B cell (primary cell): ENCODE measurements at regions not wholly inside any gene's neighbourhood (a gene's known extent, or its start where the extent isn't known, plus 50 kb on each side); places are given as distances from the start of the nearest gene placed in this dataset.
"Not testable (repeated sequence)": the region's sequence is repeated elsewhere in the genome, so short reads cannot be mapped to it uniquely, and the experiment has no call there.

Experiments
- ATAC-seq: fragments of 200-7000 bp; cut with Tn5 transposase; one replicate; pipeline ENCODE4 v1.10.0; 2021; ENCODE audit warnings: low read depth, mild to moderate bottlenecking, moderate number of reproducible peaks, moderate library complexity
- CTCF ChIA-PET: fragments of 350-600 bp; sonication (Branson Sonifier 250); formaldehyde crosslinking; loops from one replicate; lab custom pipeline; 2021; ENCODE audit warnings: antibody characterized with exemption, inconsistent platforms; lab: Charles Lee
- POLR2A ChIA-PET: fragments of 350-600 bp; sonication (Branson Sonifier 250); formaldehyde crosslinking; loops from one replicate; lab custom pipeline; 2021; ENCODE audit warnings: antibody characterized with exemption; lab: Charles Lee
- DNase-seq: peaks from one replicate; pipeline ENCODE4 v3.0.0; 2013
- H2AFZ ChIP-seq: 2 replicates; pipeline ENCODE4 v1.6.1; 2012; ENCODE audit warnings: mild to moderate bottlenecking, low read depth, low read length; ENCODE audit not compliant: insufficient read depth, poor library complexity, severe bottlenecking
- H3K27ac ChIP-seq, 2 donors: 1 replicate in 1 of 2; 2 replicates in 1 of 2; pipeline ENCODE4 v1.5.1; 2012 to 2013; ENCODE audit warnings: low read length in 2 of 2, mild to moderate bottlenecking in 2 of 2, moderate library complexity in 1 of 2
- H3K27me3 ChIP-seq, 4 experiments: fragments of 200-600 bp in 1 of 4; sonication (generic) in 1 of 4; replicated peaks in 1 of 4; 1 replicate in 2 of 4; 2 replicates in 2 of 4; pipeline versions ENCODE4 v1.6.1 to v1.7.0; 2013 to 2016; ENCODE audit warnings: low read length in 3 of 4, mild to moderate bottlenecking in 2 of 4, mixed read lengths in 1 of 4, moderate library complexity in 1 of 4; ENCODE audit not compliant: insufficient read depth in 4 of 4, control insufficient read depth in 3 of 4; ENCODE audit errors: control extremely low read depth in 1 of 4
- H3K36me3 ChIP-seq, 2 experiments: replicated peaks in 1 of 2; 1 replicate in 1 of 2; 2 replicates in 1 of 2; pipeline versions ENCODE4 v1.6.1 to v1.7.1; 2013; ENCODE audit warnings: low read length in 1 of 2; ENCODE audit not compliant: insufficient read depth in 2 of 2, control insufficient read depth in 1 of 2; ENCODE audit errors: control extremely low read depth in 1 of 2, extremely low read depth in 1 of 2
- H3K4me1 ChIP-seq, 2 donors: fragments of 200-600 bp in 1 of 2; sonication (generic) in 1 of 2; 1 replicate in 1 of 2; 2 replicates in 1 of 2; pipeline versions ENCODE4 v1.5.1 to v1.6.1; 2013 to 2017; ENCODE audit warnings: low read length in 2 of 2; ENCODE audit not compliant: control insufficient read depth in 2 of 2, insufficient read depth in 2 of 2
- H3K4me2 ChIP-seq: replicated peaks from 2 replicates; pipeline ENCODE3; 2012; ENCODE audit warnings: mild to moderate bottlenecking, low read depth, low read length; ENCODE audit not compliant: poor library complexity, severe bottlenecking
- H3K4me3 ChIP-seq, 5 experiments: fragments of 200-600 bp in 1 of 5; sonication (generic) in 1 of 5; 1 replicate in 3 of 5; 2 replicates in 2 of 5; pipeline versions ENCODE4 v1.5.1 to v1.7.0; 2011 to 2016; ENCODE audit warnings: low read length in 4 of 5, mild to moderate bottlenecking in 4 of 5, low read depth in 2 of 5, control low read depth in 1 of 5, moderate library complexity in 1 of 5; ENCODE audit not compliant: insufficient read depth in 1 of 5; ENCODE audit errors: control extremely low read depth in 1 of 5, extremely low read depth in 1 of 5
- H3K79me2 ChIP-seq: fragments of 200-600 bp; sonication (generic); one replicate; pipeline ENCODE4 v1.6.0; 2016; ENCODE audit warnings: low read length; ENCODE audit not compliant: control insufficient read depth, insufficient read depth
- H3K9ac ChIP-seq: fragments of 200-600 bp; sonication (generic); 2 replicates; pipeline ENCODE4 v1.6.1; 2017; ENCODE audit warnings: mild to moderate bottlenecking, low read length, moderate library complexity
- H3K9me3 ChIP-seq, 3 donors: one replicate each; pipeline versions ENCODE4 v1.6.1 to v1.7.1; 2013; ENCODE audit warnings: low read length in 2 of 3; ENCODE audit not compliant: control insufficient read depth in 2 of 3, insufficient read depth in 1 of 3; ENCODE audit errors: control extremely low read depth in 1 of 3
- H4K20me1 ChIP-seq: 2 replicates; pipeline ENCODE4 v1.6.0; 2012; ENCODE audit warnings: mild to moderate bottlenecking, low read length; ENCODE audit not compliant: insufficient read depth, control insufficient read depth, poor library complexity, severe bottlenecking
- H3K27ac Mint-ChIP-seq: one replicate; pipeline ENCODE4 v1.8.0; 2021; ENCODE audit warnings: mixed read lengths
- H3K27me3 Mint-ChIP-seq: one replicate; pipeline ENCODE4 v1.8.0; 2021; ENCODE audit warnings: mixed read lengths
- H3K4me1 Mint-ChIP-seq: one replicate; pipeline ENCODE4 v1.8.0; 2021; ENCODE audit warnings: mixed read lengths
- H3K4me3 Mint-ChIP-seq: one replicate; pipeline ENCODE4 v1.8.0; 2021; ENCODE audit warnings: mixed read lengths
- H3K9me3 Mint-ChIP-seq: one replicate; pipeline ENCODE4 v1.8.0; 2022; ENCODE audit warnings: mixed read lengths; ENCODE audit not compliant: insufficient read depth
- CTCF ChIP-seq: fragments of 200-600 bp; IDR thresholded peaks from one replicate; pipeline ENCODE4 v1.8.0; 2022; ENCODE audit warnings: antibody characterized with exemption, mild to moderate bottlenecking
- EZH2 ChIP-seq: IDR thresholded peaks from 2 replicates; pipeline ENCODE4 v1.6.1; 2012; ENCODE audit warnings: borderline replicate concordance, low read depth, mild to moderate bottlenecking, moderate library complexity, low read length; ENCODE audit not compliant: insufficient read depth, poor library complexity, severe bottlenecking
- WGBS: methylation state at CpG from one replicate; pipeline ENCODE4 v1.1.5; 2013; ENCODE audit warnings: missing lambda C conversion rate; ENCODE audit not compliant: insufficient coverage; 5-methylcytosine and 5-hydroxymethylcytosine counted together
- intact Hi-C: fragments of 100-400 bp; cut with micrococcal nuclease; formaldehyde crosslinking; loops from one replicate; pipeline ENCODE4 v1.10.0; 2022

DNA sequence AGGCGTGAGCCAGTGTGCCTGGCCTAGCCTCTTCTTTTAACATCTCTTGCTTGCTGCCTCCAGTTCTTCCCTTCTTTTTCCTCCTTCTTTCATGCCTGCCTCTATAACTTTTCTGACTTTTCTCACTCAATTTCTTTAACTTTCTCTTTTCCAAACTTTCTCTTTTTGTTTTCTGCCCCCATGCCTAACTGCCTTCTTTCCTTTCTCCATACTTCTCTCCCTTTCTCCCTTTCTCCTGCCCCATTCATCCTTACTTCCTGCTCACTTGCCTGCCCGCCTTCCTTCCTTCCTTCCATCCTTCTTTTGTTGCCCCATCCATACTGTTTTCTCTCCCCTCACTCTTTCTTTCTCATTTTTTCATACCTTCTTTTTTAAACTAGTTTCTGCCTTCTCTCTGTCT is 105.2 kb downstream of the RBMX2 start:
- DNase-seq (no peak), ATAC-seq (no peak)
- H3K79me2 ChIP-seq = no peaks in the 10 kb centered on the region
- H3K27me3 ChIP-seq = no peaks in the 10 kb centered on the region
- Mint-ChIP-seq H3K4me1 (no peaks in the 10 kb centered on the region), H3K9me3 (no peaks in the 10 kb centered on the region), H3K27me3 (peaks cover 11% of the 10 kb centered on the region), H3K27ac (no peak overlapping the region), H3K4me3 (no peak overlapping the region)
- no peaks in the 10 kb centered on the region for H4K20me1 ChIP-seq
- WGBS = 90% methylated on average over 2 of the region's 2 CpGs
- no peak overlapping the region for H3K9ac ChIP-seq
- H3K9me3 ChIP-seq = no peaks in the 10 kb centered on the region
- no peak overlapping the region for H3K27ac ChIP-seq
- H3K4me3 ChIP-seq = no peak overlapping the region
- ChIA-PET POLR2A (no interaction called here), CTCF (no interaction called here)
- H3K4me2 ChIP-seq = no peak overlapping the region
- H3K4me1 ChIP-seq = no peaks in the 10 kb centered on the region
- no peaks in the 10 kb centered on the region for H3K36me3 ChIP-seq
- no peak for TF ChIP-seq EZH2
- no peak for TF ChIP-seq CTCF
- intact Hi-C loops = no loop called here
- H2AFZ ChIP-seq = no peak overlapping the region

DNA sequence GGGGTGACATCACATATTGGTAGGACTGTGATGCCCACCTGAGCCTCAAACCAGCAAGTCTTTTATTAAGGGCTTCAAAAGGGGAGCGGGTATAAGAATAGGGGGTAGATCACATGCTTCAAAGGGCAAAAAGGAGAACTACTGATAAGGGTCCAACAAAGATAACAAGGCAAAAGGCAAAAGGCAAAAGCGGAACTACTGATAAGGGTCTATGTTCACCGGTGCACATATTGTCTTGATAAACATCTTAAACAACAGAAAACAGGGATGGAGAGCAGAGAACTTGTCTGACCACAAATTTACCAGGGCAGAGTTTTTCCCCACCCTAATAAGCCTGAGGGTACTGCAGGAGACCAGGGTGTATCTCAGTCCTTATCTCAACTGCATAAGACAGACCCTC is 110.7 kb downstream of the RBMX2 start:
- DNase-seq, H2AFZ ChIP-seq, H4K20me1 ChIP-seq, H3K79me2 ChIP-seq, H3K4me3 ChIP-seq, intact Hi-C loops, H3K4me2 ChIP-seq, H3K9me3 Mint-ChIP-seq, H3K4me3 Mint-ChIP-seq, H3K9me3 ChIP-seq, H3K36me3 ChIP-seq, H3K27ac ChIP-seq, H3K27ac Mint-ChIP-seq, POLR2A ChIA-PET, CTCF ChIA-PET, H3K9ac ChIP-seq, H3K27me3 ChIP-seq, H3K4me1 ChIP-seq, H3K4me1 Mint-ChIP-seq, ATAC-seq: not testable (repeated sequence)
- WGBS = no CpG with 5 or more reads among the region's 3 CpGs
- peaks cover 14% of the 10 kb centered on the region for H3K27me3 Mint-ChIP-seq
